Astrocyte (in vitro differentiated cells and primary cell): ENCODE measurements at regions not wholly inside any gene's neighbourhood (a gene's known extent, or its start where the extent isn't known, plus 50 kb on each side); places are given as distances from the start of the nearest gene placed in this dataset.

Experiments used
- CTCF ChIP-seq: IDR thresholded peaks from 2 replicates; pipeline ENCODE4 v1.5.1; 2011; ENCODE audit warnings: low read depth, mild to moderate bottlenecking, inconsistent platforms, low read length, moderate library complexity; ENCODE audit not compliant: insufficient read depth
- EZH2 ChIP-seq: IDR thresholded peaks from 2 replicates; pipeline ENCODE4 v1.6.1; 2012; ENCODE audit warnings: mild to moderate bottlenecking, low read length, inconsistent platforms; ENCODE audit not compliant: insufficient read depth

- TF ChIP-seq CTCF (no peak), EZH2 (no peak)
Measured at GRCh38 chr3:109902549-109902948, 565.2 kb upstream of the DPPA4 start.
